ENCODE measurements at regions not wholly inside any gene's neighbourhood (a gene's known extent, or its start where the extent isn't known, plus 50 kb on each side); places are given as distances from the start of the nearest gene placed in this dataset.

GRCh38 chr12:92537290-92537960 is 165.4 kb upstream of the PLEKHG7 start:
- TF ChIP-seq CTCF (conservative IDR thresholded peaks at IDR 0.05; ENCODE audit: low read length) (no peak), EZH2phosphoT487 (IDR thresholded peaks at IDR 0.05; ENCODE audit: borderline replicate concordance, low read depth, low read length) (no peak)

All from OCI-LY7 (cell line).